EL (cell line): ENCODE measurements at regions not wholly inside any gene's neighbourhood (a gene's known extent, or its start where the extent isn't known, plus 50 kb on each side); places are given as distances from the start of the nearest gene placed in this dataset.
A peak's percentile ranks its signal among the peaks of the same experiment; 100 is the strongest.

Experiments
- DNase-seq: peaks from one replicate; pipeline ENCODE4 v3.0.0-alpha.2; 2016

GRCh38 chr1:54497338-54497737, 50.7 kb upstream of the ACOT11 start:
- DNase-seq = no peak

- DNase-seq = no peak
These were observed 52.1 kb upstream of the ACOT11 start for GRCh38 chr1:54495954-54496353.

- peak; percentile 34 for DNase-seq
These were observed 54.4 kb upstream of the ACOT11 start for GRCh38 chr1:54493608-54494007.

DNA sequence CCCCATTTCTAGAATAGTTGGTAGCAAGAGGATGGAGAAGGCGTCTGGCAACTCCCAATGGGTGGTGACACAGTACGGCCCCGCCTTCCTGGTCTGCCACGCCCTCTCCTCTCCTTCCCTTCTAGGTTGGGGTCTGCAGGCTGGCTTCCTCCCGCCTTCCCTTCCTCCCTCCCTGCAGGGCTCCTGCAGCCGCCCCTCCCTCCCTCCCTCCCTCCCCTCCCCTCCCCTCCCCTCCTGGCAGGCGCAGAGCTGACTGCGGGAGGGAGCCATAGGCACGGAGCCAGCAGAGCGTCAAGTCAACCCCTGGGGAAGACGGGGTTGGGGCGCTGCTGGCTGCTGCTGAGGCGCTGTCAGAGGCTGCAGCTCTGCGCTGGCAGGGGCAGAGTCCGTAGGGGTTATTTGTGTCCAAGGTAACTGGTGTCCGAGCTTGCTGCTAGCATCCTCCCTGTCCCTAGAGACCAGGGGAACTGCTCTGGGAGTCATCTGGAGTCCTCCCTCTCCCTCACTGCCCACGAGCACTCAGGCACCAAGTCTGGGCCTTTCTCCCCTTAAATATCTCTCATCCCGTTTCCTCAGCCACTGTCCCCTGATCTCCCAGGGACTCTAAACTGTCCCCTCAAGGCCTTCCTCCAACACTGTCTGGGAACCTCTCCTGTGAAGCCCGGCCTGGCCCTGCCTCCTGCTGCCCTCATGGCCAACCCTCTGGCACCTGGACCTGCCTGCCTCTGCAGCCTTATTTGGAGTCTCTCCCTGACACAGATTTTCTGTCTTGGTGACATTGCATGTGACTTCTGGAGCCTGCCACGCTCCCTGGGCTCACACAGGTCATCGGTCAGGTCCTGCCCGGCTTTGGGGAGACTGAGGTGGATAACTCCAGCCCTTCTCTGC, 57.4 kb upstream of the ACOT11 start:
- DNase-seq = no peak

DNA sequence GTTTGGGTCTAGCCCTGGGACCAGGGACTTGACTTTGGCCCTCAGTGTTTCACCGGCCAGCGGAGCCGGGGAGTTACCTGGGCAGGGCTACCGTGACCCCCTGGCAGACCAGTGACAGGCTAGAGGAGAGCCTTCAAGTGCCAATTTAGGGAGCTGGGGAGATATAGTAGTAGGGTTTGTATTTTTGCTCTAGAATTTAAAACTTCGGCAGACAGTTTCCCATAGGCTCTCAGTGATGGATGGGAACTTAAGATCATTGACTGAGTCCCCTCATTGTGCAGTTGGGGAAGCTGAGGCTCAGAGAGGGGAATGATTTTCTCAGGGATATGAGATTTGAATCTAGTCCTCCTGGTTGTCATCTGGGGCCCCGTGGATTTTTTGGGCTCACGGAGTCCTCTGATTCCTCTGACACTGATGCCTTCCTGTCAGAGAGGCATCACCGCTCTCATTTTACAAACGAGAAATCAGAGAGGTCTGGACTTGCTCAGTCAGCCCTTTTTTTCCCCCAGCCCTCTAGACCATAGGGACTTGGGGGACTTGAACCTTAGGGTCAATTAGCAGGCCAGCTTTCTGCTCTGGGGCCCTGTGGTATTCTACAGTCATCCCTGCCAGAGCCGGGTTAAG, 58.3 kb upstream of the ACOT11 start:
- DNase-seq = no peak

- peak; percentile 70 for DNase-seq
These were observed 59.0 kb upstream of the ACOT11 start for GRCh38 chr1:54488779-54489626.

- DNase-seq = peak; percentile 91
These were observed 59.8 kb upstream of the ACOT11 start for GRCh38 chr1:54488065-54488750.

- no peak for DNase-seq
These were observed 60.4 kb upstream of the ACOT11 start for GRCh38 chr1:54487571-54488050.

- DNase-seq = no peak
These were observed 61.1 kb upstream of the ACOT11 start for GRCh38 chr1:54486907-54487306.

- DNase-seq = no peak
These were observed 62.6 kb upstream of the ACOT11 start for GRCh38 chr1:54485416-54485815.

- no peak for DNase-seq
These were observed 64.1 kb upstream of the ACOT11 start for GRCh38 chr1:54483875-54484437.

- no peak for DNase-seq
These were observed 66.7 kb upstream of the ACOT11 start for GRCh38 chr1:54481201-54481884.

- no peak for DNase-seq
These were observed 67.5 kb upstream of the ACOT11 start for GRCh38 chr1:54480525-54480848.

- DNase-seq = no peak
These were observed 68.0 kb upstream of the ACOT11 start for GRCh38 chr1:54479841-54480524.

DNA sequence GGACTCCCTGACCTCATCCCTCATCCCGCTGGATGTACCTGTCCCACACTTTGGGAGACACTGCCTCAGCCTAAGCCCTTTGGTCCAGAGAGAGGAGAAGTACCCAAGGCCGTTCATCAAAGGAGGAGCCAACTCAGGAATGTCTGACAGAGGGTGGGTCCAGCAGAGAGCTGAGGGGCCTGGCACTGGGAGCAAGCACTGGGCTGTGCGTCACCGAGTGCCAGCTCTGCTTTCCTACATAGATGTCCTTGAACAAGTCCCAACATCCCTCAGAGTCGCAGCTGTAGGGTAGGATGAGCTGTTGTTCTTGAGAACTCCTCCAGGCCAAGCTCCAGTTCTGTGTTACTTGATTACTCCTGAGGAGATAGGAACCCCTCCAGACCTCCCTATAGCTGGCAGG, 68.8 kb upstream of the ACOT11 start:
- DNase-seq = no peak

- DNase-seq = no peak
These were observed 70.9 kb upstream of the ACOT11 start for GRCh38 chr1:54477153-54477561.

DNA sequence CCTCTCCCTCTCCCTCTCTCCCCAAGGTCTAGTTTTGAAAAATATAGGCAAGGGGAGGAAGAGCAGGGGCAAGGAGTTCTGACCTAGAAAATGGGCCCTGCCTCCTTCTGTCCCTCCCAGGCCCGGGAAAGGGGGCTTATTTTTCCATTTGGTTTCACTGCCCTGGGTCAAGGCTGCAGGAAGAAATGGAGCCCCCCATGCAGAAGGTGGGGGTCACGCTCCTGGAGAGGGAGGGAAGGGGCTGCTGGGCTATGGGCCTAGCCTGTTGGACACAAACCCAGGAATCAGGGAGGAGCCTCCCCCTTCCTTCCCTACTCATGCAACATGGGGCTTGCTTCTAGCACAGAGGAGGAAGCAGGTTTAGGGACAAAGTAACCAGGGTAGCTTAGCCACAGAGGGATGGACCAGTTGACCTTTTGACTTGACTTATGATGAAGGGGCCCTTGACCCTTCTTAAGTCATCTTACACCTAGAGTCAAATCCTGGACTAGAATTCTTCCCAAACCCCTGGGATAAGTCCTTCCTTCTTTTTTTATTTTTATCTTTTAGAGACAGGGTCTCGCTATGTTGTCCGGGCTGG, 70.4 kb upstream of the SSBP3 start:
- DNase-seq = no peak

DNA sequence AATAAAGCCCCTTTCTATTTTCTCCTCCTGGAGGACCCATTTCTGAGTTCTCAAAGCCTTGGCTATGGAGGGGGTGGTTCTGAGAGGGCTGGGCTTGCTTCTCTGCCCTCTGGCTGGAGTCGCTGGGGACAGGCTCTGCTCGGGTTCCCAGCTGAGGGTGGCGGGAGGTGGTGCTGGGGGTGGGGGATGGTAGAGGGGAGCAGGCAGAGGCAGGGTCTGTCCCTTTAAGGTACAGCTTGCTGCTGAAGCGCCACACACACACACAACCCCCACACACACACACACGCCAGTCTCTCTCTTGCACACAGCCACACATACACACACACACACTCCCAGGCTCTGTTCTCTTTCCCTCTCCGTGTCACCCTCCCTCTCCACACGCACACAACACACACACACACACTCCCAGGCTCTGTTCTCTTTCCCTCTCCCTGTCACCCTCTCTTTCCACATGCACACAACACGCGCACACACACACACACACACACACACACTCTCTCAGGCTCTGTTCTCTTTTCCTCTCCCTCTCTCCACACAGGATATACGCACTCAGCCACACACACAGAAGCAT, 69.8 kb upstream of the SSBP3 start:
- DNase-seq = no peak

- DNase-seq = no peak
These were observed 69.2 kb upstream of the SSBP3 start for GRCh38 chr1:54475357-54475881.
